AML-193 (cell line): ENCODE measurements at regions not wholly inside any gene's neighbourhood (a gene's known extent, or its start where the extent isn't known, plus 50 kb on each side); places are given as distances from the start of the nearest gene placed in this dataset.
"Not testable (repeated sequence)": the region's sequence is repeated elsewhere in the genome, so short reads cannot be mapped to it uniquely, and the experiment has no call there.

Experiments used
- DNase-seq, 2 experiments: peaks; one replicate each; lab custom pipeline; 2025; lab: John Stamatoyannopoulos, UW

DNA sequence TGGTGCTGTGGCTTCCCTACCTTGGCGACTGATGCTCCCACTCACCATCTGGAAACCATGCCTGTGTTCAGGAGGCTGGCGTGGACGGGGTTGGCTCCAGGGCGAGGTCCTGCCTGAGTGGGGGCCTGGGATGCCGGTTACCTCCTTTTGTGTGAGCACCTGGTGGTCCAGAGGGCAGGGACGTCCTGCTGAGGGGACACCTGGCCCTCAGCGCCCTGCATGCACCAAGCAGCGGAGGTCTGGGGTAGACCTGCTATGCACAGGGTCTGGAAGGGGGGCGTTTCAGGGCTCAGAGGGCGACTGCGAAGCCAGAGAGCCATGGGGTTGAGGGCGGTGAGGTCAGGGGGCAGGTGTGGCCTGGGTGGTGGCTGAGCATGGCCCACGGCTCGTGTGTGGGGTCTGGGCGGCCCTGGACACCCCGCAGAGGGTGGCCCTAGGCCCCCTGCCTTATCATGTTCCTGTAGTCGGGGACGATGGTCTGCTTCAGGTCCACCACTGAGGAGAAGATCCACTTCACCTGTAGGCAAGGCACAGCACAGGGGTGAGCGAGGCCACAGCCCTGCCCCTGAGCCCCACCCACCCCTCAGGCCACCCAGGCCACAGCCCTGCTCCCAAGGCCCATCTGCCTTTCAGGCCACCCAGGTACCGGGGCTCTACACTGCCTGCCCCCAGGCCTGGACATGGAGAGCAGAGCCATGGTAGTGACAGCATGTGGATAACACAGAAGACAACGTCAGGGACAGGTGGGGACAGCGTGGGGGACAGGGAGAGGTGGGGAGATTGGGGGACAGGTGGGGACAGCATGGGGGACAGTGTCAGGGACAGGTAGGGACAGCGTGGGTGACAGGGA is 95.3 kb downstream of the TMEM121 start:
- DNase-seq = not testable (repeated sequence)

GRCh38 chr14:105622329-105622955 is 96.1 kb downstream of the TMEM121 start:
- no peak for DNase-seq

- not testable (repeated sequence) for DNase-seq
These were observed 96.8 kb downstream of the TMEM121 start for GRCh38 chr14:105623178-105623577.

DNA sequence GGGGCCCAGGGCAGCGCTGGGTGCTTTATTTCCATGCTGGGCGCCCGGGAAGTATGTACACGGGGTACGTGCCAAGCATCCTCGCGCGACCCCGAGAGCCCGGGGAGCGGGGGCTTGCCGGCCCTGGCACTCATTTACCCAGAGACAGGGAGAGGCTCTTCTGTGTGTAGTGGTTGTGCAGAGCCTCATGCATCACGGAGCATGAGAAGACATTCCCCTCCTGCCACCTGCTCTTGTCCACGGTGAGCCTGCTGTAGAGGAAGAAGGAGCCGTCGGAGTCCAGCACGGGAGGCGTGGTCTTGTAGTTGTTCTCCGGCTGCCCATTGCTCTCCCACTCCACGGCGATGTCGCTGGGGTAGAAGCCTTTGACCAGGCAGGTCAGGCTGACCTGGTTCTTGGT is 98.0 kb downstream of the TMEM121 start:
- not testable (repeated sequence) for DNase-seq

GRCh38 chr14:105624749-105625434 is 98.5 kb downstream of the TMEM121 start:
- not testable (repeated sequence) for DNase-seq

- DNase-seq = not testable (repeated sequence)
These were observed 99.1 kb downstream of the TMEM121 start for GRCh38 chr14:105625448-105625847.

- not testable (repeated sequence) for DNase-seq
These were observed 99.7 kb downstream of the TMEM121 start for GRCh38 chr14:105626111-105626510.

DNA sequence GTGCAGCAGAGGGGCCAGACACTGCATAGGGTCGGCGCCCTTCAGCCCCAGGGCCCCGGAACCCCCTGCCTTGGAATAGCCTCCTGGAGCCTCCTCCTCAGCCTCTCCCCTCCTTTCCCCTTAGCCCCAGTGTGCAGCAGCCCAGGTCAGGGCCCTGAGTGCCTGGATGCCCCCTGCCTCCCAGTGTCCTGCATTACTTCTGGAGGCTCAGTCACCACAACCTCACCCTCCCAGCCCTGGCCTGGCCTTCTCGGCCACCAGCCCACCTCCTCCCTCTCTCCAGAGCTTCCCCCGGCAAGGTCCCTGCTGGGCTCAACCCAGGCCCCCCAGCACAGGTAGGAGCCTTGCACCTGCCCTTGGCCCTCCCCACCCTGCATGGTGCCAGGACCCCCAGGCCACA is 100.3 kb downstream of the TMEM121 start:
- not testable (repeated sequence) for DNase-seq

- DNase-seq = not testable (repeated sequence)
These were observed 100.9 kb downstream of the TMEM121 start for GRCh38 chr14:105627287-105627686.

- no peak for DNase-seq
These were observed 101.3 kb downstream of the TMEM121 start for GRCh38 chr14:105627701-105628100.

DNA sequence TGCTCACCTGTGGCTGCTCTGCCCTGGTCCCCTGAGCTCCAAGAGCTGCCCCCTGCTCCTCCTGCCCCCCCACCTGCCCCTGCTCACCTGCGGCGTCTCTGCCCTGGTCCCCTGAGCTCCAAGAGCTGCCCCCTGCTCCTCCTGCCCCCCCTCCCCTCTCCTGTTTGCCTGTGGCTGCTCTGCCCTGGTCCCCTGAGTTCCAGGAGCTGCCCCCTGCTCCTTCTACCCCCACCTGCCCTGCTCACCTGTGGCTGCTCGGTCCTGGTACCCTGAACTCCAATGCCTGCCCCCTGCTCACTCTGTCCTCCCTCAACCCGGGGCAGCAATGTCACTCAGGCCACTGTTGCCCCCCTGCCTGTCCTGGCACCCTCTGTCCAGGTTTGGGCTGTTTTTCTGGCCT is 101.7 kb downstream of the TMEM121 start:
- DNase-seq = not testable (repeated sequence)

DNA sequence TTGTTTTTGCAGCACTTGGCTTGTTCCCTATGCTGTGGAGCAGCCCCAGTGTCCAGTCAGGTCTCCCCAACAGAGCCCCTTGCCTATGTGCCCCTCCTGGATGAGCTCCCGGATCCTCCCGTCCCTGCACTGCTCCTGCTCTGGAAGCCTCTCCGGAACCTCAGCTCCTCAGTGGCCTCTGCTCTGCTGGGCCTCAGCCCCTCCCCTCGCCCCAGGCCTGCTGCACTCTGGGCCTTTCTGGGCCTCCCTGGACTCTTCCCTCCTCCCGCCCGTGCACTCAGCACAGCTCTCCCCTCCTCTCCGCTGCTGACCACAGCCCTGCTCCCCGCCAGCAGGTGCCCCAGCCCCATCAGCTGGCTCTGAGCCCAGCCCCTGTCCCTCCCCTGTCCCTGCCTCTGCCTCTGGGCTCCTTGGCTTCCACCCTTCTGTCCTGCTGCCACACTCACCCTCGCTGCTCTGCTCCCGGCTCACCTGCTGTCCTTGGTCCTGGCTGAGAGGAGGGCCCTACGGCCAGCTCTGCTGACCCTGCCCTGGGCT is 102.2 kb downstream of the TMEM121 start:
- DNase-seq = not testable (repeated sequence)

GRCh38 chr14:105629091-105629885 is 102.9 kb downstream of the TMEM121 start:
- not testable (repeated sequence) for DNase-seq

DNA sequence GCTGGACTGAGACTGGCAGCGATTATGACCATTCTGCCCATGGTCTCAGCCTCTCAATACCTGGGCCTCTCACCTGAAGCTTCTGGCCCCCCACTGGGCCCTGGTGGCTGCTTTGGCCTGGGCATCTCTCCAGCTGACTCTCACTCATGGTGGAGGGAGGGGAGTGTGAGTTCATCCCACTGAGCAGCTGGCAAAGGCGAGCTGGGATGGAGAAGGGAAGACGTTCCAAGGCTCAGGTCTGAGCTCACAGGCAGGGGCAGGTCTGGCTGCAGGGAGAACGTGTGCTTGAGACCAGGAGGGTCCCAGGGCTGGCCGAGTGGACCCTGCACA is 103.5 kb downstream of the TMEM121 start:
- DNase-seq = no peak

GRCh38 chr14:105630293-105630934 is 104.0 kb downstream of the TMEM121 start:
- not testable (repeated sequence) for DNase-seq

- not testable (repeated sequence) for DNase-seq
These were observed 104.8 kb downstream of the TMEM121 start for GRCh38 chr14:105630935-105631779.

DNA sequence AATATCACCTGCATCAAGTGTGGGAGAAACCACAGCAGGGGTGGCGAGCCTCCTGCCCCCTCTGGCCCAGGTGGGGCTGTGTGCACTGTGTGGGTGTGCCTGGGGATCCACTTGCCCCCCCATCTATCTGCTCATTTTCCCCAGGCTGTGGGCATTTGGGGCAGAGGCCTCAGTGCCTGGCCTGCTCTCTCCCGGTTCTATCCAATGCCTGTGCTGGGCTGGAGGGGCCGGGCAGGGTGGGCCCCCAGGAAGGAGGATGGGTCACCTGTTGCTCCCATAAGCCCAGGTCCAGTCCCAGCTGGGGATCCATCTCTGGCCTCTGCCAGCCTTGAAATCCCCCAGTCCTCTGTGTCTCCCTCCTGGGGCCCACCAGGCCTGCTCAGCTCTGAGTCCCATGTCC is 105.6 kb downstream of the TMEM121 start:
- no peak for DNase-seq

DNA sequence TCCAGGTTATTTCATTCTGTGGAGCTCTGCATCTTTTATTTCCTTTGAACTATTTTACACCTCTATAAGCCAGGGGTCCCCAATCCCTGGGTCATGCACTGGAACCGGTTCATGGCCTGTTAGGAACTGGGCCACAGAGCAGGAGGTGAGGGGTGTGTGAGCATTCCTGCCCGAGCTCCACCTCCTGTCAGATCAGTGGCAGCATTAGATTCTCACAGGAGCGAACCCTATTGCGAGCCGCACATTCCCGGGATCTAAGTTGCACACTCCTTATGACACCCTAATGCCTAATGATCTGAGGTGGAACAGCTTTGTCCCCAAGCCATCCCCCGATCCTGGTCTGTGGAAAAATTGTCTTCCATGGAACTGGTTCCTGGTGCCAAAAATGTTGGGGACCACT is 107.2 kb downstream of the TMEM121 start:
- not testable (repeated sequence) for DNase-seq

- no peak for DNase-seq
These were observed 109.2 kb downstream of the TMEM121 start for GRCh38 chr14:105635560-105635959.

DNA sequence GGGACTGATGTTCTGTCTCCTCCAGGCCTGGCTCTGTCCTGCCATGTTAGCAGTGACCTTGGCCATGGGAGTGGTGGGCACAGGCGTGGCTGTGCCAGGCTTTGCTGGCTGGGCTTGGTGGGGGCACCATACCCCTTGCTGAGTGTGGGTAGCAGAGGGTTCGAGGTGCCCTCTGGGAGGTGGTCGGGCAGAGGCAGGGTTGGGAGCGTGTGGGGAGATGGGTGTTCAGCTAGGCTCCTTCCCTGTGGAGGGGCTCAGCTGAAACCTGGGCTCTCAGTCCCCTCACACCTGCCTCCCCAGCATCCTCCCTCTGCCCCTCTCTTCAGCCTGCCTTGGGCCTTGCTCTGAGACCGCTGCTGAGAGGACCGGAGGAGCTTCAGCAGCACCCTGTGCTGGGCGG is 109.6 kb downstream of the TMEM121 start:
- DNase-seq = not testable (repeated sequence)
